Globus pallidus (tissue), 1 donor: ENCODE measurements at regions not wholly inside any gene's neighbourhood (a gene's known extent, or its start where the extent isn't known, plus 50 kb on each side); places are given as distances from the start of the nearest gene placed in this dataset.

Experiments
- DNase-seq: peaks from one replicate; pipeline ENCODE4 v3.0.0-alpha.2; 2015; ENCODE audit warnings: low spot score

- DNase-seq, result no peak
These were observed 497.4 kb downstream of the FSCB start for GRCh38 chr14:44009642-44010041.

- no peak for DNase-seq
These were observed 518.1 kb downstream of the FSCB start for GRCh38 chr14:43988989-43989388.

- no peak for DNase-seq
These were observed 523.4 kb downstream of the FSCB start for GRCh38 chr14:43983721-43984120.

GRCh38 chr14:43981135-43981768 lies 525.8 kb downstream of the FSCB start:
- DNase-seq, result no peak

GRCh38 chr14:43956741-43957140 lies 550.3 kb downstream of the FSCB start:
- DNase-seq, result no peak

GRCh38 chr14:43949400-43949799 lies 557.7 kb downstream of the FSCB start:
- DNase-seq, result no peak

GRCh38 chr14:43939836-43940235 lies 567.2 kb downstream of the FSCB start:
- no peak for DNase-seq

- DNase-seq, result no peak
These were observed 568.3 kb downstream of the FSCB start for GRCh38 chr14:43938588-43939281.

- DNase-seq, result no peak
These were observed 570.1 kb downstream of the FSCB start for GRCh38 chr14:43937001-43937400.

GRCh38 chr14:43934102-43934501 lies 573.0 kb downstream of the FSCB start:
- no peak for DNase-seq

- no peak for DNase-seq
These were observed 592.9 kb downstream of the FSCB start for GRCh38 chr14:43914041-43914693.

GRCh38 chr14:43903209-43903608 lies 603.9 kb downstream of the FSCB start:
- no peak for DNase-seq

GRCh38 chr14:43901911-43902673 lies 605.0 kb downstream of the FSCB start:
- no peak for DNase-seq

GRCh38 chr14:43900173-43900655 lies 606.9 kb downstream of the FSCB start:
- DNase-seq, result no peak

GRCh38 chr14:43898687-43899086 lies 608.4 kb downstream of the FSCB start:
- DNase-seq, result no peak

- no peak for DNase-seq
These were observed 611.0 kb downstream of the FSCB start for GRCh38 chr14:43896044-43896443.

GRCh38 chr14:43894534-43894933 lies 612.5 kb downstream of the FSCB start:
- no peak for DNase-seq

GRCh38 chr14:43887523-43887922 lies 619.6 kb downstream of the FSCB start:
- DNase-seq, result no peak

GRCh38 chr14:43877351-43877960 lies 629.6 kb downstream of the FSCB start:
- DNase-seq, result no peak

- DNase-seq, result no peak
These were observed 634.1 kb downstream of the FSCB start for GRCh38 chr14:43872752-43873655.

- DNase-seq, result no peak
These were observed 634.9 kb downstream of the FSCB start for GRCh38 chr14:43872222-43872621.
